Adrenal gland (tissue), 5 donors: ENCODE measurements at regions not wholly inside any gene's neighbourhood (a gene's known extent, or its start where the extent isn't known, plus 50 kb on each side); places are given as distances from the start of the nearest gene placed in this dataset.

Experiments
- POLR2A ChIP-seq, 2 donors: fragments of 450-650 bp; IDR thresholded peaks; one replicate each; pipeline ENCODE4 v1.6.1; 2017; ENCODE audit warnings: antibody characterized with exemption in 2 of 2, mild to moderate bottlenecking in 2 of 2, moderate library complexity in 1 of 2
- TF ChIP-seq, protein P1 (sequence below), 6 experiments: fragments of 450-650 bp in 4 of 6; fragments of 200-600 bp in 2 of 6; sonication (generic) in 1 of 6; IDR thresholded peaks; 1 replicate in 5 of 6; 2 replicates in 1 of 6; pipeline versions ENCODE4 v1.5.1 to v1.8.0; 2016 to 2021; ENCODE audit warnings: antibody characterized with exemption in 6 of 6, mild to moderate bottlenecking in 2 of 6, moderate library complexity in 1 of 6
- donor health status: DM: no; HTN: no; CAD: no.

DNA sequence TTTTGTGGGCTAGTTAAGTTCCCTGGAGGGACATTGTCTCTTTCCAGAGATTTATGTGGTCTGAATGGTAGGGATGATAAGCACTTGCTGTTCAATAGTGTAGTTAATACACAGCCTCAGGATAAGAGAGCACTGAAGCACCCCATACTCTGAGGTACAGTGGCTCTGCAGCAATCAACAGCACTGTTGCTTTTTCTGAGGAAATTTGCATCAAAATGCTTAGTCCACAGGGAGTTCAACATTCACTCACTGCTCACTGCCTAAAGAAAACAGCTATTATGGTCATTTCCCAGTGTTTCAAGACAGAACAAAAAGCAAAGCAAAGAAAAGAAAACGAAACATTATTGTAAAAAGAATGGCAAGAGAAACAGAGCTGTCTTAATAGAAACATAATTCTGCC, 441.9 kb downstream of the PLOD2 start:
- no peak for TF ChIP-seq POLR2A (IDR thresholded peaks at IDR 0.05)
- TF ChIP-seq, protein P1, sequence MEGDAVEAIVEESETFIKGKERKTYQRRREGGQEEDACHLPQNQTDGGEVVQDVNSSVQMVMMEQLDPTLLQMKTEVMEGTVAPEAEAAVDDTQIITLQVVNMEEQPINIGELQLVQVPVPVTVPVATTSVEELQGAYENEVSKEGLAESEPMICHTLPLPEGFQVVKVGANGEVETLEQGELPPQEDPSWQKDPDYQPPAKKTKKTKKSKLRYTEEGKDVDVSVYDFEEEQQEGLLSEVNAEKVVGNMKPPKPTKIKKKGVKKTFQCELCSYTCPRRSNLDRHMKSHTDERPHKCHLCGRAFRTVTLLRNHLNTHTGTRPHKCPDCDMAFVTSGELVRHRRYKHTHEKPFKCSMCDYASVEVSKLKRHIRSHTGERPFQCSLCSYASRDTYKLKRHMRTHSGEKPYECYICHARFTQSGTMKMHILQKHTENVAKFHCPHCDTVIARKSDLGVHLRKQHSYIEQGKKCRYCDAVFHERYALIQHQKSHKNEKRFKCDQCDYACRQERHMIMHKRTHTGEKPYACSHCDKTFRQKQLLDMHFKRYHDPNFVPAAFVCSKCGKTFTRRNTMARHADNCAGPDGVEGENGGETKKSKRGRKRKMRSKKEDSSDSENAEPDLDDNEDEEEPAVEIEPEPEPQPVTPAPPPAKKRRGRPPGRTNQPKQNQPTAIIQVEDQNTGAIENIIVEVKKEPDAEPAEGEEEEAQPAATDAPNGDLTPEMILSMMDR (IDR thresholded peaks at IDR 0.05) = no peak
